ENCODE measurements at regions not wholly inside any gene's neighbourhood (a gene's known extent, or its start where the extent isn't known, plus 50 kb on each side); places are given as distances from the start of the nearest gene placed in this dataset.

DNA sequence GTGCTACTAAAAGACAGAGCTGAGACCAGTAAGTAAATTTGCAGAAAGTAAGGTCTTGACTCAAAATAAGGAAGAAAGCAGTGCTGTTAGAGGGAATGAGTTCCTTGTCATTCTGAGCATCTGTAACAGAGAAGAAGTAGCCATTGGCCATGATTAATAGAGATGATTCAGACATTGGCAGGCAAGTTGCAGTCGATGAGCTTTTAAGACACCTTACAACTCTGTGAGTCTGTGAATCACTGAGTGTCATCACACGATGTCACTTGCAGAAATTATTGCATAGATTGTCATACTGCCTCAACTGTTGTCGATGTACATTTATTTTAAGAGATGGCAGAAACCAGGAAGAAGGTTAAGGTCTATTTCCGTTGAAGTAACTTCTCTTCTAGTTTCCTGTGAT, 201.1 kb upstream of the CDH13 start:
- H3K9me3 ChIP-seq (ENCODE audit: control insufficient read depth in 2 of 2, low read length in 2 of 2): no peaks in the 10 kb centered on the region
- no peak overlapping the region for H3K9ac ChIP-seq (ENCODE audit: low read depth in 1 of 2, low read length in 2 of 2)
- H3K4me1 ChIP-seq (ENCODE audit: control insufficient read depth in 2 of 2, insufficient read depth in 2 of 2, low read length in 2 of 2): no peaks in the 10 kb centered on the region
- no peaks in the 10 kb centered on the region for H3K27me3 ChIP-seq (ENCODE audit: control insufficient read depth in 2 of 2, insufficient read depth in 2 of 2, low read length in 2 of 2)
- no peaks in the 10 kb centered on the region for H3K36me3 ChIP-seq (ENCODE audit: control insufficient read depth in 2 of 2, insufficient read depth in 2 of 2, low read length in 2 of 2)
- no peak overlapping the region for H3K4me3 ChIP-seq (ENCODE audit: low read length in 2 of 2)
- H3K27ac ChIP-seq (ENCODE audit: low read depth in 2 of 2, low read length in 2 of 2): no peak overlapping the region

DNA sequence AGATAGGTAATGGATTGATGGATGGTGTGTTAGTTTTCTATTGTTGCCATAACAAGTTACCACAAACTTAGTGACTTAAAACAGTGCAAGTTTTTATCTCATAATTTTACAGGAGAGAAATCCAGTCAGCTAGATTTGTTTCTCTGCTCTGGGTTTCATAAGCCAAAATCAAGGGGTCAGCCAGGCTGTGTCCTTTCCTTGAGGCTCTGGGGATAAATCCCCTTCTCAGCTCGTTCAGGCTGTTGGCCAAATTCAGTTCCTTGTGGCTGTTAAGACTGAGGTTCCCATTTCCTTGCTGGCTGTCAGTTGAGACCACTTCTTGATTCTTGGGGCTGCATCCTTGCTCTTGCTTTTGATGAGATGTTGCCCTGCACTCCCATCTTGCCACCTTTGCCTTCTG, 204.9 kb upstream of the CDH13 start:
- H3K27ac ChIP-seq (ENCODE audit: low read depth in 2 of 2, low read length in 2 of 2): no peak overlapping the region
- no peak overlapping the region for H3K4me3 ChIP-seq (ENCODE audit: low read length in 2 of 2)
- no peaks in the 10 kb centered on the region for H3K36me3 ChIP-seq (ENCODE audit: control insufficient read depth in 2 of 2, insufficient read depth in 2 of 2, low read length in 2 of 2)
- H3K9ac ChIP-seq (ENCODE audit: low read depth in 1 of 2, low read length in 2 of 2): no peak overlapping the region
- no peaks in the 10 kb centered on the region for H3K4me1 ChIP-seq (ENCODE audit: control insufficient read depth in 2 of 2, insufficient read depth in 2 of 2, low read length in 2 of 2)
- H3K9me3 ChIP-seq (ENCODE audit: control insufficient read depth in 2 of 2, low read length in 2 of 2): no peaks in the 10 kb centered on the region
- H3K27me3 ChIP-seq (ENCODE audit: control insufficient read depth in 2 of 2, insufficient read depth in 2 of 2, low read length in 2 of 2): no peaks in the 10 kb centered on the region

DNA sequence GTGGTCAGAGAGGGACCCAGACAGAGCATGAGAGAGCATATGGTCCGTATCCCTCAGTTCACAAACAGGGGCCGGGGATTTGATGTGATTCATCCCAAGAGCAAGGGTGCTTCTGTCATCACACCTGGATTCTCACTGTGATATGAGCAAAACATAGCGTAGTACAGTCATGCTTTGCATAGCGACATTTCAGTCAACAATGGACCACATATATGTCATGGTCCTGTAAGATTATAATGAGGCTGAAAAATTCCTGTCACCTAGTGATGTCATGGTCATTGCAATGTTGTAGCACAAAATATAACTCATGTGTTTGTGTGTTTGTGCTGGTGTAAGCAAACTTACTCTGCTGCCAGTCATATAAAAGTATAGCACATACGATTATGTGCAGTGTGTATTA, 207.4 kb upstream of the CDH13 start:
- Histone ChIP-seq H3K9me3 (ENCODE audit: control insufficient read depth in 2 of 2, low read length in 2 of 2) (no peaks in the 10 kb centered on the region), H3K27me3 (ENCODE audit: control insufficient read depth in 2 of 2, insufficient read depth in 2 of 2, low read length in 2 of 2) (no peaks in the 10 kb centered on the region), H3K9ac (ENCODE audit: low read depth in 1 of 2, low read length in 2 of 2) (no peak overlapping the region), H3K4me1 (ENCODE audit: control insufficient read depth in 2 of 2, insufficient read depth in 2 of 2, low read length in 2 of 2) (no peaks in the 10 kb centered on the region), H3K36me3 (ENCODE audit: control insufficient read depth in 2 of 2, insufficient read depth in 2 of 2, low read length in 2 of 2) (no peaks in the 10 kb centered on the region), H3K27ac (ENCODE audit: low read depth in 2 of 2, low read length in 2 of 2) (no peak overlapping the region), H3K4me3 (ENCODE audit: low read length in 2 of 2) (no peak overlapping the region)

DNA sequence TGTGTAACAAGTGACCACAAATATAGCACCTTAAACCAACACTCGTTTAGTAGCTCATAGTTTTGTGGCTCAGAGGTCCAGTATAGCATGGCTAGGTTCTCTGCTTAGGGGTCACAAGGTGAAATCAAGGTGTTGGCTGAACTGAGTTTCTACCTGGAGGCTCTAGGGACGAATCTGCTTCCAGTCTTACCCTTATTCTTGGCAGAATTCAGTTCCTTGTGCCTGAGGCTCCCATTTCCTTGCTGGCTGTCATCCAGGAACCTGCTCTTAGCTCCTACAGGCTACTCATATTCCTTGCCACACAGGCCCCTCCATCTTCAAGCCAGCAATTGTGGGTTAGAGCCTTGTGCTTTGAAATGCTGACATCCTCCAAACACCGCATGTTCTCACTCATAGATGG, 212.3 kb upstream of the CDH13 start:
- Histone ChIP-seq H3K4me3 (ENCODE audit: low read length in 2 of 2) (no peak overlapping the region), H3K9ac (ENCODE audit: low read depth in 1 of 2, low read length in 2 of 2) (no peak overlapping the region), H3K4me1 (ENCODE audit: control insufficient read depth in 2 of 2, insufficient read depth in 2 of 2, low read length in 2 of 2) (no peaks in the 10 kb centered on the region), H3K27ac (ENCODE audit: low read depth in 2 of 2, low read length in 2 of 2) (no peak overlapping the region), H3K36me3 (ENCODE audit: control insufficient read depth in 2 of 2, insufficient read depth in 2 of 2, low read length in 2 of 2) (no peaks in the 10 kb centered on the region), H3K9me3 (ENCODE audit: control insufficient read depth in 2 of 2, low read length in 2 of 2) (no peaks in the 10 kb centered on the region), H3K27me3 (ENCODE audit: control insufficient read depth in 2 of 2, insufficient read depth in 2 of 2, low read length in 2 of 2) (no peaks in the 10 kb centered on the region)

DNA sequence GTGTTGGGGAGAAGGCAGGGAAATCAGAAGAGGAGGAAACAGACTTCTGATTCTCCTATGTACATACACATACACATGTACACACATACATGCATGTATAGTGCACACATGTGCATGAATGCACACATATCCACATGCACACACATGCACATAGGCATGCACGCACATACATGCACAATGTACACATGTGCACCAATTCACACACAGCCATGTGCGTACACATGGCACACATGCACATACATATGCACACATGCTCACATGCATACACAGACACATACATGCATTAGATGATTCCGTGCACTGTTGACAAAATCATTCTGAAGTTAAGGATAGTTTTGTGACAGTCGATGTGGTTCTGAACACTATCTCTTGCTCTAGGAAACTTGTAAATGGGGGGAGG, 214.0 kb upstream of the CDH13 start:
- Histone ChIP-seq H3K9me3 (ENCODE audit: control insufficient read depth in 2 of 2, low read length in 2 of 2) (no peaks in the 10 kb centered on the region), H3K4me3 (ENCODE audit: low read length in 2 of 2) (no peak overlapping the region), H3K36me3 (ENCODE audit: control insufficient read depth in 2 of 2, insufficient read depth in 2 of 2, low read length in 2 of 2) (no peaks in the 10 kb centered on the region), H3K4me1 (ENCODE audit: control insufficient read depth in 2 of 2, insufficient read depth in 2 of 2, low read length in 2 of 2) (no peaks in the 10 kb centered on the region), H3K9ac (ENCODE audit: low read depth in 1 of 2, low read length in 2 of 2) (no peak overlapping the region), H3K27me3 (ENCODE audit: control insufficient read depth in 2 of 2, insufficient read depth in 2 of 2, low read length in 2 of 2) (no peaks in the 10 kb centered on the region), H3K27ac (ENCODE audit: low read depth in 2 of 2, low read length in 2 of 2) (no peak overlapping the region)

DNA sequence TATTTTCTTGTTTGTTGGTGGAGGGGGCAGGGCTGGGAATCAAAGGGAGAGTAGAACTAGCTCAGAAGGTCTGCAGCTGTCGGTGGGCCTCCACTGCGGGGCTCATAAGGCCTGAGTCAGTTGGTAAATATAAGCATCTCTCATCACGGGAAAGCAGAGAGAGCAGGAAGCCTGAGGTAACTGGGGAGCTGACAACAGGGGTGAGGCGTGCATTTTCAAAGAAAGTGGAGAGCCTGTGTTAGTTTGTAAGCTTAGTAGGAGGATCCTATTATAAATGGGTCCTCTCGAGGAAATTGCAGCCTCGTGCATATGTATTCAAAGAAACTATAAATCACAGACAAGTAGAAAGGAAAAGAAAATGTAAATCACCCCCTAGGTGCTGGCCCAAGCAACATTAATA, 221.0 kb upstream of the CDH13 start:
- Histone ChIP-seq H3K36me3 (ENCODE audit: control insufficient read depth in 2 of 2, insufficient read depth in 2 of 2, low read length in 2 of 2) (no peaks in the 10 kb centered on the region), H3K27me3 (ENCODE audit: control insufficient read depth in 2 of 2, insufficient read depth in 2 of 2, low read length in 2 of 2) (no peaks in the 10 kb centered on the region)

DNA sequence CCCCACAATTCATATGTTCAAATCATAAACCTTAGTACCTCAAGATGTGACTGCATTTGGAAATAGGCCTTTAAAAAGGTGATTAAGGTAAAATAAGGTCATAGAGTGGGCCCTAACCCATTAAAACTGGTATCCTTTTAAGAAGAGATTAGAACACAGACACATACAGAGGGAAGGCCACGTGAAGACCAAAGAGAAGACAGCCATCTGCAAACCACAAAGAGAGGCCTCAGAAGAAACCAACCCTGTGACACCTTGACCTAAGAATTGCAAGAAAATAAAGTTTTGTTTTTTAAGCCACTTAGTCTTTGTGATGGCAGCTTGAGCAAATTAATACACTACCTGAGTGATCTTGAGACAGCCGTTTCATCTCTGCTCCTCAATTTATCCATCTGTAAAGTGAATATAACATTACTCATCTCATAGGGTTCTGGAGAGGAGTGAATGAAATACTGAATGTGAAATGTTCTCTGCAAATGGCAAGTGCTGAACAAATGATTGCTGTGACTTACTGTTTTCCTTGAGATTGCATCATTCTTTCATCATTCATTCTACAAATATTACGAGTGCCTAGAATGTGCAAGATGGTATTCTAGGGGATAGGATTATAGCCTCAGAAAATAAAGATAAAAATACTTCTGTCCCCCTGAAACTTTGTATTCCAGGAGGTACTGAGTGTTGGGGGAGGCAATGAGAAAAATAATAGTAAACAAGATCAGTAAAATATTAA, 222.0 kb upstream of the CDH13 start:
- H3K4me1 ChIP-seq (ENCODE audit: control insufficient read depth in 2 of 2, insufficient read depth in 2 of 2, low read length in 2 of 2): no peaks in the 10 kb centered on the region
- H3K9ac ChIP-seq (ENCODE audit: low read depth in 1 of 2, low read length in 2 of 2): no peak overlapping the region
- no peak overlapping the region for H3K4me3 ChIP-seq (ENCODE audit: low read length in 2 of 2)
- H3K27ac ChIP-seq (ENCODE audit: low read depth in 2 of 2, low read length in 2 of 2): no peak overlapping the region
- H3K36me3 ChIP-seq (ENCODE audit: control insufficient read depth in 2 of 2, insufficient read depth in 2 of 2, low read length in 2 of 2): no peaks in the 10 kb centered on the region
- no peaks in the 10 kb centered on the region for H3K9me3 ChIP-seq (ENCODE audit: control insufficient read depth in 2 of 2, low read length in 2 of 2)
- no peaks in the 10 kb centered on the region for H3K27me3 ChIP-seq (ENCODE audit: control insufficient read depth in 2 of 2, insufficient read depth in 2 of 2, low read length in 2 of 2)

More for the DNA sequence above, 221.0 kb upstream of the CDH13 start:
- H3K4me3 ChIP-seq (ENCODE audit: low read length in 2 of 2): no peak overlapping the region
- no peak overlapping the region for H3K9ac ChIP-seq (ENCODE audit: low read depth in 1 of 2, low read length in 2 of 2)
- no peaks in the 10 kb centered on the region for H3K9me3 ChIP-seq (ENCODE audit: control insufficient read depth in 2 of 2, low read length in 2 of 2)
- H3K27ac ChIP-seq (ENCODE audit: low read depth in 2 of 2, low read length in 2 of 2): no peak overlapping the region
- H3K4me1 ChIP-seq (ENCODE audit: control insufficient read depth in 2 of 2, insufficient read depth in 2 of 2, low read length in 2 of 2): no peaks in the 10 kb centered on the region

DNA sequence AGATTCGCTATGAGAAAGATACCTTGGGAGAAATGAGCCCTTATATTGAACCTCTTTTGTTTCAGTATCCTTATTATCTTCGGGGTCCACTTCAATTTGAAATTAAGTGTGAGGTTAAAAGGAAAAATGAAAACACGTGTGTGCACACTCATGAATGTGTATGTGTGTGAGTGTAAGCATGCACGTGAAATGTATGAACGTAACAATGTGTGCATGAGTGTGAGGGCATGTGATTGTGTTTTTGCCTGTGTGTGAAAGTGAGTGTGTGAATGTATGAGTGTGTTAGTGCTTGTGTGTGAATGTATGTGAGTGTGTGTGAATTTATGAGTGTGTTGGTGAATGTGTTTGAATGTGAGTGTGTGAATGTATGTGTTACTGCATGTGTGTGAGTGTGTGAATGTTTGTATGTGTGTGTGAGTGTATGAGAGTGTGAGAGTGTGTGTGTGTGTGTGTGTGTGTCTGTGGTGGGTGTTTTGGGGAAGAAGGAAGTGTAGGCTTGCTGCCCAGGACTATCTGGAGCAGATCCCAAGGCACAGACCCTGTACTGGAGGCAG, 224.0 kb upstream of the CDH13 start:
- Histone ChIP-seq H3K27me3 (ENCODE audit: control insufficient read depth in 2 of 2, insufficient read depth in 2 of 2, low read length in 2 of 2) (no peaks in the 10 kb centered on the region), H3K27ac (ENCODE audit: low read depth in 2 of 2, low read length in 2 of 2) (no peak overlapping the region), H3K9ac (ENCODE audit: low read depth in 1 of 2, low read length in 2 of 2) (no peak overlapping the region), H3K4me3 (ENCODE audit: low read length in 2 of 2) (no peak overlapping the region), H3K9me3 (ENCODE audit: control insufficient read depth in 2 of 2, low read length in 2 of 2) (no peaks in the 10 kb centered on the region), H3K4me1 (ENCODE audit: control insufficient read depth in 2 of 2, insufficient read depth in 2 of 2, low read length in 2 of 2) (no peaks in the 10 kb centered on the region), H3K36me3 (ENCODE audit: control insufficient read depth in 2 of 2, insufficient read depth in 2 of 2, low read length in 2 of 2) (no peaks in the 10 kb centered on the region)

DNA sequence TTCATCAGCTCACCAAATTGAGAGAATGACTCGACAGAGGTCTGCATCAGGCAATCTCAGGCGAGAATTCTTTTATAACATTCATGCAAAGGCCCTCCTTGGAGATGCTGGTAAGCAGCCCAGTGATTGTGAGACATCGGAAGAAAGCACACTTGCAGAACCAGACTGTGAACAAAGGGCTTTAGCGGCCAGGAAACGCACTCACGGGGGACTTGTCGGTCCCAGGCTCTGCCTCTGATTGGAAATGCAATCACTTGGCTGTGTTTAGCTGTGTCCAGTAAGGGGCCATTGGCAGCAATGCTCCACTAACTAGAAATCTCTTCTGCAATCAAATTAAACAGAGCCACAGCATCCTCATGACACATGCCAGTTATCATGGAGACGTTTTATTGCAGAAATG, 226.7 kb upstream of the CDH13 start:
- H3K27ac ChIP-seq (ENCODE audit: low read depth in 2 of 2, low read length in 2 of 2): no peak overlapping the region
- no peaks in the 10 kb centered on the region for H3K36me3 ChIP-seq (ENCODE audit: control insufficient read depth in 2 of 2, insufficient read depth in 2 of 2, low read length in 2 of 2)
- H3K4me1 ChIP-seq (ENCODE audit: control insufficient read depth in 2 of 2, insufficient read depth in 2 of 2, low read length in 2 of 2): no peaks in the 10 kb centered on the region
- no peak overlapping the region for H3K9ac ChIP-seq (ENCODE audit: low read depth in 1 of 2, low read length in 2 of 2)
- no peak overlapping the region for H3K4me3 ChIP-seq (ENCODE audit: low read length in 2 of 2)
- H3K27me3 ChIP-seq (ENCODE audit: control insufficient read depth in 2 of 2, insufficient read depth in 2 of 2, low read length in 2 of 2): no peaks in the 10 kb centered on the region
- H3K9me3 ChIP-seq (ENCODE audit: control insufficient read depth in 2 of 2, low read length in 2 of 2): no peaks in the 10 kb centered on the region

DNA sequence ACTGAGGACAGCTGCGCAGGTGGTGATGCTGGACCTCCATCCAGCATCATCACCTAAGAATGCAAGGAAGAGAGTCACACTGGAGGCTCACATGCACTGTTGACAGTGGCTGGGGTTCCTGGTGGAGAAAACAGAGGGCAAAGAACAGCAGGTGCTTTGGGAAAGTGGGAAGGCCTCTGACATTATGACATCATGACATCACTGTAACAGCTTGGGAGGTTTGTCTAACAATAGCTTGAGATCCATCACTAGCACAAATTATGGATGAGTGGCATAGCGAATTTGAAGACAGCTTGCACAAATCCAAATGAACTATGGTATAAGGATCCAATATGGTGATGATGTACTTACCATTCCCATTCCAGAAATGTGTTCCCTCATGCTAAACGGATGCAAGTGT, 226.5 kb upstream of the MPHOSPH6 start:
- H3K9ac ChIP-seq (ENCODE audit: low read depth in 1 of 2, low read length in 2 of 2): no peak overlapping the region
- H3K9me3 ChIP-seq (ENCODE audit: control insufficient read depth in 2 of 2, low read length in 2 of 2): no peaks in the 10 kb centered on the region
- H3K4me1 ChIP-seq (ENCODE audit: control insufficient read depth in 2 of 2, insufficient read depth in 2 of 2, low read length in 2 of 2): no peaks in the 10 kb centered on the region
- no peak overlapping the region for H3K4me3 ChIP-seq (ENCODE audit: low read length in 2 of 2)
- H3K27me3 ChIP-seq (ENCODE audit: control insufficient read depth in 2 of 2, insufficient read depth in 2 of 2, low read length in 2 of 2): no peaks in the 10 kb centered on the region
- no peaks in the 10 kb centered on the region for H3K36me3 ChIP-seq (ENCODE audit: control insufficient read depth in 2 of 2, insufficient read depth in 2 of 2, low read length in 2 of 2)
- H3K27ac ChIP-seq (ENCODE audit: low read depth in 2 of 2, low read length in 2 of 2): no peak overlapping the region
